Cardiac fibroblast (primary cell): ENCODE measurements at regions not wholly inside any gene's neighbourhood (a gene's known extent, or its start where the extent isn't known, plus 50 kb on each side); places are given as distances from the start of the nearest gene placed in this dataset.

Source experiments
- DNase-seq, 2 donors: peaks; one replicate each; pipeline versions ENCODE4 v3.0.0 to v3.0.0-alpha.2; 2010; ENCODE audit warnings: low read depth in 2 of 2
- H3K4me3 ChIP-seq, 2 donors: replicated peaks in 1 of 2; 1 replicate in 1 of 2; 2 replicates in 1 of 2; pipeline ENCODE4 v1.5.1; 2011; ENCODE audit warnings: low read depth in 2 of 2, low read length in 2 of 2, mild to moderate bottlenecking in 2 of 2, moderate library complexity in 1 of 2
- CTCF ChIP-seq: IDR thresholded peaks from one replicate; pipeline ENCODE4 v1.5.1; 2011; ENCODE audit warnings: low read depth, mild to moderate bottlenecking, low read length, inconsistent platforms

- TF ChIP-seq CTCF, result no peak
- DNase-seq, result no peak
- H3K4me3 ChIP-seq, result no peak overlapping the region
These were observed 71.1 kb downstream of the MAGEB10 start for GRCh38 chrX:27878862-27879261.
